ENCODE measurements at regions not wholly inside any gene's neighbourhood (a gene's known extent, or its start where the extent isn't known, plus 50 kb on each side); places are given as distances from the start of the nearest gene placed in this dataset.

DNA sequence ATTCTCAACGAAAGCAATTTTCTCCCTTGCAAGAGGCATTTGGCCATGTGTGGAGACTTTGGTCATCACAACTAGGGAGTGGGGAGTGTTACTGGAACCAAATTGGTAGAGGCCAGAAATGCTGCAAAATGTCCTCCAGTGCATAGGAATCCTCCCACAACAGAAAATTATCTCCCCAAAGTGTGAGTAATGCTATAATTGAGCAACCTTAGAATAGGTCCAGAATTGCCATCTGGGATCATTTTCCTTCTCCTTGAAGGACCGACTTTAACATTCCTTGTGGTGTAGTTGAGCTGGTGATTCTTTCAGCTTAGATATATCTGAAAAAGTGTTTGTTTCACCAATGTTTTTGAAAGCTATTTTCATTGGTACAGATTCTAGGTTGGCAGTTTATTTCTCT, 111.2 kb upstream of the SMIM21 start:
- no peaks in the 10 kb centered on the region for H3K27me3 Mint-ChIP-seq (ENCODE audit: insufficient read depth, unreplicated experiment)
- CTCF ChIA-PET = interaction anchor here (0.6 to 1.0 kb wide), 2 partner anchors 13 to 173 kb away, joined by 3 to 5 read pairs; no protein-coding TSS in a partner anchor
- no TSS peak for BruUV-seq (replicated peaks)
- no peak overlapping the region for H3K4me3 Mint-ChIP-seq (ENCODE audit: unreplicated experiment)
- intact Hi-C loops (cut with micrococcal nuclease) = no loop called here
- POLR2A ChIA-PET = no interaction called here
- no peak overlapping the region for H3K27ac Mint-ChIP-seq (ENCODE audit: low read depth, unreplicated experiment)
- H3K36me3 Mint-ChIP-seq (ENCODE audit: insufficient read depth, unreplicated experiment) = no peaks in the 10 kb centered on the region
- peaks cover 6% of the 10 kb centered on the region for H3K4me1 Mint-ChIP-seq (ENCODE audit: insufficient read depth, unreplicated experiment)
- peak; percentile 26 for DNase-seq (ENCODE audit: unreplicated experiment)
- no peaks in the 10 kb centered on the region for H3K9me3 Mint-ChIP-seq (ENCODE audit: unreplicated experiment)
- no peak for TF ChIP-seq CTCF (IDR thresholded peaks at IDR 0.05; ENCODE audit: unreplicated experiment)

GRCh38 chr18:75533950-75534349, 106.4 kb upstream of the SMIM21 start:
- TF ChIP-seq CTCF (IDR thresholded peaks at IDR 0.05; ENCODE audit: unreplicated experiment) = no peak
- no peaks in the 10 kb centered on the region for H3K9me3 Mint-ChIP-seq (ENCODE audit: unreplicated experiment)
- no peaks in the 10 kb centered on the region for H3K36me3 Mint-ChIP-seq (ENCODE audit: insufficient read depth, unreplicated experiment)
- BruUV-seq (replicated peaks) = no TSS peak
- peaks cover 13% of the 10 kb centered on the region for H3K4me1 Mint-ChIP-seq (ENCODE audit: insufficient read depth, unreplicated experiment)
- ChIA-PET POLR2A (no interaction called here), CTCF (no interaction called here)
- no peak overlapping the region for H3K27ac Mint-ChIP-seq (ENCODE audit: low read depth, unreplicated experiment)
- H3K27me3 Mint-ChIP-seq (ENCODE audit: insufficient read depth, unreplicated experiment) = no peaks in the 10 kb centered on the region
- no peak for DNase-seq (ENCODE audit: unreplicated experiment)
- no peak overlapping the region for H3K4me3 Mint-ChIP-seq (ENCODE audit: unreplicated experiment)
- intact Hi-C loops (cut with micrococcal nuclease) = no loop called here

DNA sequence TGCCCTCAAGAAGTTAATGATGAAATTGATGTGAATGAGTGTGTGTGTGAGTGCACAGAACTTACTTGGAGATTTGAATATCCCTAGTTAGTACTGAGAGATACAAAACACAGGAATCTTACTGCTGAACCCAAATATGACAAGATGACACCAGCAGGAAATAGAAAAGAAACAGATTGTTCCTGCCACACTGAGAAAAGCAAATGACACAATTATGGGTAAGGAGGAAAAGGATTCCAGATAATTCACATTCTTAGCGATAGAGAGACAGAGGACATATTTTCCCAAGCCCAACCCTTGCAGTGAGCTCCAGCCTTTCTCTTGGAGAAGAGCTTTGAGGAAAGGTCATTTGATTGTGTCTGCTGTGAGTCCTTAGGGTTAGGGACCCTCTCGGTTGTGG, 105.7 kb upstream of the SMIM21 start:
- POLR2A ChIA-PET = no interaction called here
- Mint-ChIP-seq H3K4me1 (ENCODE audit: insufficient read depth, unreplicated experiment) (peaks cover 12% of the 10 kb centered on the region), H3K27me3 (ENCODE audit: insufficient read depth, unreplicated experiment) (no peaks in the 10 kb centered on the region), H3K36me3 (ENCODE audit: insufficient read depth, unreplicated experiment) (no peaks in the 10 kb centered on the region), H3K27ac (ENCODE audit: low read depth, unreplicated experiment) (no peak overlapping the region), H3K4me3 (ENCODE audit: unreplicated experiment) (no peak overlapping the region), H3K9me3 (ENCODE audit: unreplicated experiment) (no peaks in the 10 kb centered on the region)
- intact Hi-C loops (cut with micrococcal nuclease) = no loop called here
- no TSS peak for BruUV-seq (replicated peaks)
- DNase-seq (ENCODE audit: unreplicated experiment) = no peak
- TF ChIP-seq CTCF (IDR thresholded peaks at IDR 0.05; ENCODE audit: unreplicated experiment) = no peak
- CTCF ChIA-PET = no interaction called here

- no peaks in the 10 kb centered on the region for H3K9me3 Mint-ChIP-seq (ENCODE audit: unreplicated experiment)
- no peak for TF ChIP-seq CTCF (IDR thresholded peaks at IDR 0.05; ENCODE audit: unreplicated experiment)
- no peaks in the 10 kb centered on the region for H3K27me3 Mint-ChIP-seq (ENCODE audit: insufficient read depth, unreplicated experiment)
- CTCF ChIA-PET = no interaction called here
- H3K4me3 Mint-ChIP-seq (ENCODE audit: unreplicated experiment) = no peak overlapping the region
- POLR2A ChIA-PET = interaction anchor here (0.8 kb wide), 1 partner anchor 16 kb away, joined by 5 read pairs; no protein-coding TSS in a partner anchor
- intact Hi-C loops (cut with micrococcal nuclease) = no loop called here
- H3K36me3 Mint-ChIP-seq (ENCODE audit: insufficient read depth, unreplicated experiment) = no peaks in the 10 kb centered on the region
- no peak for DNase-seq (ENCODE audit: unreplicated experiment)
- peaks cover 12% of the 10 kb centered on the region for H3K4me1 Mint-ChIP-seq (ENCODE audit: insufficient read depth, unreplicated experiment)
- BruUV-seq (replicated peaks) = no TSS peak
- no peak overlapping the region for H3K27ac Mint-ChIP-seq (ENCODE audit: low read depth, unreplicated experiment)
Observed at GRCh38 chr18:75531851-75532459, 104.5 kb upstream of the SMIM21 start.

Data from MCF 10A (cell line).